ENCODE measurements at regions not wholly inside any gene's neighbourhood (a gene's known extent, or its start where the extent isn't known, plus 50 kb on each side); places are given as distances from the start of the nearest gene placed in this dataset.
"Not testable (repeated sequence)": the region's sequence is repeated elsewhere in the genome, so short reads cannot be mapped to it uniquely, and the experiment has no call there.

DNA sequence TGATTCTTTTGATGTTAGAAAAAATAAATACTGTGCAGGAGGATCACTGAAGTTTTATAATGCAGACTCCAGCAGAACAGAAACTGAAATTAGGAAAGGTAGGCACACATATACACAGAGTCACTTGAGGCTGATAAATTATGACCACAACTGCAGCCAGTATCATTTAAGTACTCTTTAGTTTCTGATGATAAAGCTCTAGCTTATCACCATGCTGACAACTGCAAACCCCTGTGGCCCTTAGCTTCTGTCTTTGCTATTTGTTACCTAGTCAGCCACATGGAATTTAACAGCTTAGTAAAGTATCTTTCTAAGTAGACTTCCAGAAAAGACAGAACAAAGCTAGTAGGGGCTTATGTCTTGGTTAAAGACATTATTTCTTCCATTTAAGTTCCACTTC is 734.8 kb upstream of the CDH6 start:
- H3K4me3 ChIP-seq (ENCODE audit: low read depth, low read length), result no peak overlapping the region
- TF ChIP-seq, protein P1, sequence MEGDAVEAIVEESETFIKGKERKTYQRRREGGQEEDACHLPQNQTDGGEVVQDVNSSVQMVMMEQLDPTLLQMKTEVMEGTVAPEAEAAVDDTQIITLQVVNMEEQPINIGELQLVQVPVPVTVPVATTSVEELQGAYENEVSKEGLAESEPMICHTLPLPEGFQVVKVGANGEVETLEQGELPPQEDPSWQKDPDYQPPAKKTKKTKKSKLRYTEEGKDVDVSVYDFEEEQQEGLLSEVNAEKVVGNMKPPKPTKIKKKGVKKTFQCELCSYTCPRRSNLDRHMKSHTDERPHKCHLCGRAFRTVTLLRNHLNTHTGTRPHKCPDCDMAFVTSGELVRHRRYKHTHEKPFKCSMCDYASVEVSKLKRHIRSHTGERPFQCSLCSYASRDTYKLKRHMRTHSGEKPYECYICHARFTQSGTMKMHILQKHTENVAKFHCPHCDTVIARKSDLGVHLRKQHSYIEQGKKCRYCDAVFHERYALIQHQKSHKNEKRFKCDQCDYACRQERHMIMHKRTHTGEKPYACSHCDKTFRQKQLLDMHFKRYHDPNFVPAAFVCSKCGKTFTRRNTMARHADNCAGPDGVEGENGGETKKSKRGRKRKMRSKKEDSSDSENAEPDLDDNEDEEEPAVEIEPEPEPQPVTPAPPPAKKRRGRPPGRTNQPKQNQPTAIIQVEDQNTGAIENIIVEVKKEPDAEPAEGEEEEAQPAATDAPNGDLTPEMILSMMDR (IDR thresholded peaks at IDR 0.05; ENCODE audit: low read depth, low read length), result no peak

DNA sequence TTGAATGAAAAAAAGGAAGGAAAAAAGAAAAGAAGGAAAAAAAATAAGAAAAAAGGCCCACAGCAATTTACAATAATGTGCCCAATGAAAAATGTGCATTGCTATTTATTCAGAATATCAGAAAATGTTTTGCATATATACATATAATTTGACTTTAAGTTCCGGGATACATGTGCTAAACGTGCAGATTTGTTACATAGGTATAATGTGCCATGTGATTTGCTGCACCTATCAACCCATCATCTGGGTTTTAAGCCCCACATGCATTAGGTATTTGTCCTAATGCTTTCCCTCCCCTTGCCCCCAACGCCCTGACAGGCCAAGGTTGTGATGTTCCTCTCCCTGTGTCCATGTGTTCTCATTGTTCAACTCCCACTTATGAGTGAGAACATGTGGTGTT is 738.0 kb upstream of the CDH6 start:
- not testable (repeated sequence) for H3K4me3 ChIP-seq (ENCODE audit: low read depth, low read length)

DNA sequence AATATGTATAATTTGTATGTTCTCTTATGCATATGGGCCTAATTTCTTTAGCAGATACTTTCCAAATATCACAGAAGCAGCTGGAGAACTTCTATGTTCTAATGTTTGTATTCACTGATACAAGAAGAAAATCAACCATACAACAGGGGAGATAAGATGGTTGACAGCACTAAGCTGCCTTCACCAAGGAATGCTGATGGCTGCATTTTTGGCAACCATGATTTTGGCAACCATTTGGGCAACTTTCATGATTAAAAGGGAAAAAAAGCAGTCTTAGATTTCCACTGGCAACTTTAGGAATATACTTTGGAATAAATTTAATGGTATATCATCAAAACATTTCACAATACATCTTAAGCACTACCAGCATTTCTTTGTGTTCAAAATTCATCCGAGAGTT is 740.3 kb upstream of the CDH6 start:
- H3K4me3 ChIP-seq (ENCODE audit: low read depth, low read length), result no peak overlapping the region
- TF ChIP-seq, protein P1 (IDR thresholded peaks at IDR 0.05; ENCODE audit: low read depth, low read length), result no peak

DNA sequence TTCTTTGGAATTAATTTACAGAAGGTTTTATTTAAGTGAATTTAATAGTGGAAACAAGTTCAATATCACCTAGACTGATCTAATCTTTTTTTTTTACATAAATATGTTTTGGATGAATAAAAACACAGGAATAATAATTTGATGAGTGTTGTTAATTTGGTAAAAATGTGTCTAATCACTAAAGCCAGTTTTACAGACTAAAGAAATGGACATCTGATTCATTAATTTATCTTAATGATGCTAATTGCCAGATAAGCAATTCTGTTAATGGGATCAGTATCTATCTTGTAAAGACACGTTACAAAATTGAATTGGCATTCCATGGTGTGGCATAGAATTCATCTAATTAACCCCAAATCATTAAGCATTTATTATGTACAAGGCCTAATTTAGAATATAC is 743.3 kb upstream of the CDH6 start:
- H3K4me3 ChIP-seq (ENCODE audit: low read depth, low read length), result no peak overlapping the region
- TF ChIP-seq, protein P1 (IDR thresholded peaks at IDR 0.05; ENCODE audit: low read depth, low read length), result no peak

DNA sequence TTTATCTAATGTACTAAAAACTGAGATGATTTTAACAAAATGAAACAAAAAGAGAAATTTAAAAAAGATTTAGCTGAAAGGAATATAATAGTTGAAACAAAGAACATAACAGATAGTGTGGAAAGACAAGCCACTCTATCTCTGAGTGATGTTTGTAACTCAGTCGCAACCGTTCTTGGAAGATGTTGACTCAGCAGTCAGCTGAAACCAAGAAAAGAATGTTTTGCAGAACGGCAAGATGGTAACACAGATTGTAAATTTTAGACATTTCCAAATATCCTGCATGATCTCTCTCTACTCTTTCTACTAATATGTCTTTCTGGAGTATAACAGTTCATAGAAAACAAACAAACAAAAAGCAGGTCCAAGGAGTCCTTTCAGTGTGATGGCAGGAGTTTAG is 746.1 kb upstream of the CDH6 start:
- TF ChIP-seq, protein P1 (IDR thresholded peaks at IDR 0.05; ENCODE audit: low read depth, low read length), result no peak
- H3K4me3 ChIP-seq (ENCODE audit: low read depth, low read length), result no peak overlapping the region

DNA sequence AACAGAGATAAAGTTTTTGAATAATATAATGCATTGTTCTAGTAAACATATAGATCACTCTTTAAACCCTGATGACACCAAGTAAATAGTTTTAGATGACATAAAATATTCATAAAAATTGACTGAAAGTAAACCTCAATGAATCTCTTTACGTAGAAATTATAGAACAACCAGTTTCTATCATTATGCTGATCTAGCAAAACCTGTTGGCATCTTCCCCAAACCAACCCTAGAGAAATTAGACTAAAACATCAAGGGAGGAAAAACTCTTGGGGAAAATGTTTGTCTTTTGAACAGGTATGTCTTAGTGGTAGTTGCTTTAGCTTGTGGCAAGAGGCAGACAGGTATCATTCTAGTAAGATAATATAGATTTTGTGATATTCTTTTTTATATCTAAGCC is 747.0 kb upstream of the CDH6 start:
- TF ChIP-seq, protein P1 (IDR thresholded peaks at IDR 0.05; ENCODE audit: low read depth, low read length), result no peak
- no peak overlapping the region for H3K4me3 ChIP-seq (ENCODE audit: low read depth, low read length)

DNA sequence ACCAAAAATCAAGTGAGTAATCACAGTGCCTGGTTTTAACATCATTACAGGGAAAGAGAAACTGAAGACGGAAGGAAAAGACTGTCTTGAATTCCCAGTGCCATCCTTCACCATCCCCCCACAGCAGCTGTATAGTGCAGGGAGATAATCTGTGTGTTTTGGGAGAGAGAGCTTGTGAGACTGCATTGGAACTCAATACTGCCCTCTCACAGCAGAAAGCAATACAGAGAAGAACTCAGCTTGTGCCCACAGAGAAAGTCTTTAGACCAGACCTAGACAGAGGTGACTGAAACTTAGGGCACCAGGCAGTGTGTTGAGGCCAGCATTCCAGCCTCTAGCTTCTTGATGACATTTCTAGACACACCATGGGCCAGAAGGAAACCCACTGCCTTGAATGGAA is 754.7 kb upstream of the CDH6 start:
- TF ChIP-seq, protein P1 (IDR thresholded peaks at IDR 0.05; ENCODE audit: low read depth, low read length), result no peak
- no peak overlapping the region for H3K4me3 ChIP-seq (ENCODE audit: low read depth, low read length)

DNA sequence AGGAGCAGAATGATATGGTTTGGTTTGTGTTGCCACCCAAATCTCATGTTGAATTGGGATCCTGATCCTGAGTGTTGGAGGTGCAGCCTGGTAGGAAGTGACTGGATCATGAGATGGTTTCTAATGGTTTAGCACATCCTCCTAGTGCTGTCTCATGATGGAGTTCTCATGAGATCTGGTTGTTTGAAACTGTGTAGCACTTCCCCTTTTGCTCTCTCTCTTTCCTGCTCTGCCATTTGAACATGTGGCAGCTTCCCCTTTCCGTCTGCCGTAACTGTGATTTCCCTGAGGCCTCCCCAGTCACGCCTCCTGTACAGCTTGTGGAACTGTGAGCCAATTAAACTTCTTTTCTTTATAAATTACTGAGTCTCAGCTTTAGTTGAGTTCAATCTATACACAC is 756.8 kb upstream of the CDH6 start:
- H3K4me3 ChIP-seq (ENCODE audit: low read depth, low read length), result no peak overlapping the region
- TF ChIP-seq, protein P1 (IDR thresholded peaks at IDR 0.05; ENCODE audit: low read depth, low read length), result no peak

DNA sequence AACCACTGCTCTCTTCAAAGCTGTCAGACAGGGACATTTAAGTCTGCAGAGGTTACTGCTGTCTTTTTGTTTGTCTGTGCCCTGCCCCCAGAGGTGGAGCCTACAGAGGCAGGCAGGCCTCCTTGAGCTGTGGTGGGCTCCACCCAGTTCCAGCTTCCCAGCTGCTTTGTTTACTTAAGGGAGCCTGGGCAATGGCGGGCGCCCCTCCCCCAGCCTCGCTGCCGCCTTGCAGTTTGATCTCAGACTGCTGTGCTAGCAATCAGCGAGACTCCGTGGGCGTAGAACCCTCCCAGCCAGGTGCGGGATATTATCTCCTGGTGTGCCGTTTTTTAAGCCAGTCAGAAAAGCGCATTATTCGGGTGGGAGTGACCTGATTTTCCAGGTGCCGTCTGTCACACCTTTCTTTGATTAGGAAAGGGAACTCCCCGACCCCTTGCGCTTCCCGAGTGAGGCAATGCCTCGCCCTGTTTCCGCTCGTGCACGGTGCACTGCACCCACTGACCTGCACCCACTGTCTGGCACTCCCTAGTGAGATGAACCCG is 764.5 kb upstream of the CDH6 start:
- not testable (repeated sequence) for H3K4me3 ChIP-seq (ENCODE audit: low read depth, low read length)

Data from WI38 (cell line).